GM12872 (cell line): ENCODE measurements at regions not wholly inside any gene's neighbourhood (a gene's known extent, or its start where the extent isn't known, plus 50 kb on each side); places are given as distances from the start of the nearest gene placed in this dataset.

Source experiments
- CTCF ChIP-seq: IDR thresholded peaks from 3 replicates; pipeline ENCODE4 v1.5.1; 2011; ENCODE audit warnings: low read depth, mild to moderate bottlenecking, low read length, moderate library complexity; ENCODE audit not compliant: insufficient read depth

DNA sequence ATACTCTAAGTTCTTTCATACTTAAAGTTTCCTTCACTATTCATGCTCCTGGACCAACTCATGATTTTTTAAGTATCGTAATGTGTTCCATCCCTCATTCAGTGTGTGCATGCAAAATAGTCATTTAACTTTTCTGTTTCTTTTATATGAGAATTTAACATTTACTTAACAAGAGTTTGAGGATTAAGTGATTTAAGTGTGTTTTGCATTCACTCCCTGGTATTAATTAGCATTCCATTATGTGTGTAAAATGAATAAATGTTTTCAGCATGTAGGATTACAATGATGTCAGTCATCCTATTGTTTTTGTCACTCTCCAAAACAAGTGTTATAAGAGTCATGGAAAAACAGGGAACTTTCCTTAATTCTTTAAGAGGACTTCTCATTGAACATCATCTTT, 457.7 kb downstream of the IPMK start:
- no peak for TF ChIP-seq CTCF

DNA sequence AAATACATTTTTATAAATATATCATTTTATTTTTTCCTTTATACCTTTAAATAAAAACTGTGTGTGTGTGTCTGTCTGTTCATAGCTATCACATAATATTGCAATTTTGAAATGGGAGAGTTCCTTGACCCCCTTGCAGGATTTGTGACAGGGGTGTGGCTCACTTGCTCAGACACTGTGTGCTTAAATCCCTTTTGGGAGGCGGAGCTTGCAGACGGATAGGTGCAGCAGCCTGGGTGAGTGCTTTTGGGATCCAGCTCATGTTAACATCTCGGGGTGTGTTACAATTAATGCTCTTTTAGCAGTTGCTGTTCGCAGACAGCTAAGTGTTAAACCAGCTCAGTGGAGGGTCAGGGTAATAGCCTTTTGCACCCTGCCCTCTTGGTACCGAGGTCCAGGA, 459.8 kb downstream of the IPMK start:
- TF ChIP-seq CTCF, result no peak

GRCh38 chr10:57806675-57807074, 461.0 kb downstream of the IPMK start:
- no peak for TF ChIP-seq CTCF

GRCh38 chr10:57799625-57800024, 468.1 kb downstream of the IPMK start:
- TF ChIP-seq CTCF, result no peak

- TF ChIP-seq CTCF, result no peak
These were observed 468.9 kb downstream of the IPMK start for GRCh38 chr10:57798830-57799229.

DNA sequence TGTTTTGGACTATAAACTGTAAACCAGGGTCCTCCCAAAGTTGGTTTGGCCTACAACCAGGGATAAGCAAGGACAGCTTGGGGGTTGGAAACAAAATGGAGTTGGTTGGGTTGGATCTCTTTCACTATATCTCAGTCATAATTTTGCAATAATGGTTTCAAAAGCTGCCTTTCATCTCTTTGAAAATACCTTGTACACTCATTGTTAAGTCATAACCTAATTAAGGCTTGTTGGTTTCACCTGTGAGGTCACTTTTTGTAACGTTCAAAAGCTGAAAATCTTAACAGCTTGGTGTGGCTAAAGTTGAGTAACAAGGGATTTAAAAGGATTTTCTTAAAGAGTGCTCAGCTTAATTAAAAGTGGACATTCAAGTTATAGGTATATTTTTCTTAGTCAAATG, 476.1 kb downstream of the IPMK start:
- TF ChIP-seq CTCF, result no peak

- no peak for TF ChIP-seq CTCF
These were observed 477.0 kb downstream of the IPMK start for GRCh38 chr10:57790703-57791102.

- TF ChIP-seq CTCF, result no peak
These were observed 479.6 kb downstream of the IPMK start for GRCh38 chr10:57788117-57788516.
